Neural progenitor cell (in vitro differentiated cells): ENCODE measurements at regions not wholly inside any gene's neighbourhood (a gene's known extent, or its start where the extent isn't known, plus 50 kb on each side); places are given as distances from the start of the nearest gene placed in this dataset.

ENCODE experiments used
- DNase-seq: peaks from one replicate; pipeline ENCODE4 v3.0.0-alpha.2; 2016; ENCODE audit warnings: low spot score
- H2AFZ ChIP-seq: fragments of 200-600 bp; sonication (generic); replicated peaks from 2 replicates; pipeline ENCODE4 v1.6.1; 2016; ENCODE audit warnings: antibody characterized with exemption
- H3F3A ChIP-seq: fragments of 200-600 bp; sonication (generic); 2 replicates; pipeline ENCODE4 v1.6.1; 2016; ENCODE audit warnings: antibody characterized with exemption, low read depth
- H3K27ac ChIP-seq: fragments of 200-600 bp; sonication (generic); 2 replicates; pipeline ENCODE4 v1.5.1; 2016; ENCODE audit warnings: mild to moderate bottlenecking
- H3K27me3 ChIP-seq: fragments of 200-600 bp; sonication (generic); 2 replicates; pipeline ENCODE4 v1.6.1; 2016; ENCODE audit warnings: mild to moderate bottlenecking, moderate library complexity
- H3K36me3 ChIP-seq: fragments of 200-600 bp; sonication (generic); 2 replicates; pipeline ENCODE4 v1.5.1; 2016
- H3K4me1 ChIP-seq: fragments of 200-600 bp; sonication (generic); 2 replicates; pipeline ENCODE4 v1.6.1; 2016; ENCODE audit warnings: mixed run types
- H3K4me2 ChIP-seq: fragments of 200-600 bp; sonication (generic); 2 replicates; pipeline ENCODE4 v1.6.1; 2016
- H3K4me3 ChIP-seq: fragments of 200-600 bp; sonication (generic); 2 replicates; pipeline ENCODE4 v1.5.1; 2016
- H3K79me2 ChIP-seq: fragments of 200-600 bp; sonication (generic); 2 replicates; pipeline ENCODE4 v1.6.1; 2016; ENCODE audit warnings: low read depth
- H3K9ac ChIP-seq: fragments of 200-600 bp; sonication (generic); 2 replicates; pipeline ENCODE4 v1.6.1; 2016
- H3K9me3 ChIP-seq: fragments of 200-600 bp; sonication (generic); 2 replicates; pipeline ENCODE4 v1.5.1; 2016; ENCODE audit warnings: low read depth
- H4K20me1 ChIP-seq: fragments of 200-600 bp; sonication (generic); 2 replicates; pipeline ENCODE4 v1.6.1; 2016; ENCODE audit warnings: low read depth
- H3K27ac Mint-ChIP-seq: 3 replicates; pipeline ENCODE4 v1.8.0; 2021; ENCODE audit warnings: mixed read lengths
- H3K27me3 Mint-ChIP-seq: 2 replicates; pipeline ENCODE4 v1.8.0; 2022; ENCODE audit warnings: low read depth, mild to moderate bottlenecking, inconsistent platforms, moderate library complexity, mixed read lengths; ENCODE audit not compliant: insufficient read depth
- H3K36me3 Mint-ChIP-seq: 3 replicates; pipeline ENCODE4 v1.8.0; 2021; ENCODE audit warnings: mixed read lengths
- H3K4me1 Mint-ChIP-seq: 3 replicates; pipeline ENCODE4 v1.8.0; 2021; ENCODE audit warnings: mixed read lengths
- H3K4me3 Mint-ChIP-seq: 3 replicates; pipeline ENCODE4 v1.8.0; 2021; ENCODE audit warnings: mild to moderate bottlenecking, moderate library complexity, mixed read lengths
- H3K9me3 Mint-ChIP-seq: 3 replicates; pipeline ENCODE4 v1.8.0; 2020; ENCODE audit warnings: mixed read lengths
- CTCF ChIP-seq: fragments of 200-600 bp; sonication (generic); IDR thresholded peaks from 2 replicates; pipeline ENCODE4 v1.5.1; 2017; ENCODE audit warnings: antibody characterized with exemption, mild to moderate bottlenecking
- EZH2 ChIP-seq: fragments of 200-600 bp; sonication (generic); IDR thresholded peaks from 2 replicates; pipeline ENCODE4 v1.6.1; 2017; ENCODE audit warnings: antibody characterized with exemption, mild to moderate bottlenecking, moderate library complexity
- EZH2phosphoT487 ChIP-seq: fragments of 200-600 bp; sonication (generic); IDR thresholded peaks from 2 replicates; pipeline ENCODE4 v1.6.1; 2017; ENCODE audit warnings: antibody characterized with exemption

GRCh38 chr9:25975667-25976066 is 297.4 kb upstream of the TUSC1 start:
- no peak overlapping the region for H3K27ac Mint-ChIP-seq
- H3K4me1 ChIP-seq: no peaks in the 10 kb centered on the region
- no peaks in the 10 kb centered on the region for H3K36me3 Mint-ChIP-seq
- no peak overlapping the region for H3K4me3 ChIP-seq
- TF ChIP-seq CTCF (no peak), EZH2 (no peak), EZH2phosphoT487 (no peak)
- H3K9me3 ChIP-seq: no peaks in the 10 kb centered on the region
- no peaks in the 10 kb centered on the region for H3K4me1 Mint-ChIP-seq
- no peaks in the 10 kb centered on the region for H3F3A ChIP-seq
- H3K4me3 Mint-ChIP-seq: no peak overlapping the region
- H3K36me3 ChIP-seq: no peaks in the 10 kb centered on the region
- no peaks in the 10 kb centered on the region for H3K27me3 ChIP-seq
- no peak for DNase-seq
- H3K4me2 ChIP-seq: no peak overlapping the region
- no peaks in the 10 kb centered on the region for H4K20me1 ChIP-seq
- no peak overlapping the region for H3K9ac ChIP-seq
- H3K27me3 Mint-ChIP-seq: no peaks in the 10 kb centered on the region
- no peaks in the 10 kb centered on the region for H3K79me2 ChIP-seq
- no peak overlapping the region for H2AFZ ChIP-seq
- H3K27ac ChIP-seq: no peak overlapping the region
- peaks cover 8% of the 10 kb centered on the region for H3K9me3 Mint-ChIP-seq

- Histone ChIP-seq H3K4me1 (no peaks in the 10 kb centered on the region), H3F3A (no peaks in the 10 kb centered on the region), H3K9me3 (no peaks in the 10 kb centered on the region), H4K20me1 (no peaks in the 10 kb centered on the region), H3K79me2 (no peaks in the 10 kb centered on the region), H3K9ac (no peak overlapping the region), H3K36me3 (no peaks in the 10 kb centered on the region), H3K27me3 (no peaks in the 10 kb centered on the region), H2AFZ (no peak overlapping the region), H3K4me3 (no peak overlapping the region), H3K27ac (no peak overlapping the region), H3K4me2 (no peak overlapping the region)
- no peaks in the 10 kb centered on the region for H3K36me3 Mint-ChIP-seq
- no peaks in the 10 kb centered on the region for H3K27me3 Mint-ChIP-seq
- no peak overlapping the region for H3K27ac Mint-ChIP-seq
- no peaks in the 10 kb centered on the region for H3K4me1 Mint-ChIP-seq
- H3K9me3 Mint-ChIP-seq: peaks cover 6% of the 10 kb centered on the region
- TF ChIP-seq CTCF (peak; percentile 66), EZH2phosphoT487 (no peak)
- H3K4me3 Mint-ChIP-seq: no peak overlapping the region
- peak; percentile 73 for DNase-seq
Measured at GRCh38 chr9:25964239-25964638, 286.0 kb upstream of the TUSC1 start.

- Histone ChIP-seq H3K9me3 (no peaks in the 10 kb centered on the region), H3K27me3 (no peaks in the 10 kb centered on the region), H3K9ac (no peak overlapping the region), H3F3A (no peaks in the 10 kb centered on the region), H3K4me1 (no peaks in the 10 kb centered on the region), H3K36me3 (no peaks in the 10 kb centered on the region), H3K79me2 (no peaks in the 10 kb centered on the region), H4K20me1 (no peaks in the 10 kb centered on the region), H3K4me2 (no peak overlapping the region), H3K4me3 (no peak overlapping the region), H3K27ac (no peak overlapping the region), H2AFZ (no peak overlapping the region)
- Mint-ChIP-seq H3K27ac (no peak overlapping the region), H3K9me3 (peaks cover 6% of the 10 kb centered on the region), H3K4me3 (no peak overlapping the region), H3K4me1 (no peaks in the 10 kb centered on the region), H3K36me3 (no peaks in the 10 kb centered on the region), H3K27me3 (no peaks in the 10 kb centered on the region)
- no peak for TF ChIP-seq EZH2
- no peak for TF ChIP-seq EZH2phosphoT487
- no peak for TF ChIP-seq CTCF
- no peak for DNase-seq
Measured at GRCh38 chr9:25960178-25960577, 281.9 kb upstream of the TUSC1 start.

GRCh38 chr9:25954209-25954608 is 276.0 kb upstream of the TUSC1 start:
- H4K20me1 ChIP-seq: no peaks in the 10 kb centered on the region
- no peak overlapping the region for H3K4me3 ChIP-seq
- no peaks in the 10 kb centered on the region for H3K9me3 ChIP-seq
- Mint-ChIP-seq H3K36me3 (no peaks in the 10 kb centered on the region), H3K4me3 (no peak overlapping the region), H3K9me3 (peaks cover 3% of the 10 kb centered on the region), H3K27me3 (no peaks in the 10 kb centered on the region), H3K27ac (no peak overlapping the region), H3K4me1 (no peaks in the 10 kb centered on the region)
- no peak for DNase-seq
- no peak overlapping the region for H3K9ac ChIP-seq
- no peak overlapping the region for H2AFZ ChIP-seq
- no peak overlapping the region for H3K4me2 ChIP-seq
- no peaks in the 10 kb centered on the region for H3K27me3 ChIP-seq
- no peak for TF ChIP-seq CTCF
- TF ChIP-seq EZH2phosphoT487: no peak
- TF ChIP-seq EZH2: no peak
- H3F3A ChIP-seq: no peaks in the 10 kb centered on the region
- no peak overlapping the region for H3K27ac ChIP-seq
- no peaks in the 10 kb centered on the region for H3K79me2 ChIP-seq
- H3K36me3 ChIP-seq: no peaks in the 10 kb centered on the region
- no peaks in the 10 kb centered on the region for H3K4me1 ChIP-seq
